Neural crest cell (in vitro differentiated cells): ENCODE measurements at regions not wholly inside any gene's neighbourhood (a gene's known extent, or its start where the extent isn't known, plus 50 kb on each side); places are given as distances from the start of the nearest gene placed in this dataset.

ENCODE experiments used
- DNase-seq: peaks from one replicate; pipeline ENCODE4 v3.0.0; 2021; ENCODE audit warnings: low read depth, mixed read lengths, low spot score
- H3K27ac Mint-ChIP-seq: one replicate; pipeline ENCODE4 v1.8.0; 2021; ENCODE audit warnings: mild to moderate bottlenecking, mixed read lengths; ENCODE audit not compliant: unreplicated experiment
- H3K27me3 Mint-ChIP-seq: 2 replicates; pipeline ENCODE4 v1.8.0; 2021; ENCODE audit warnings: low read depth, mild to moderate bottlenecking, mixed read lengths
- H3K36me3 Mint-ChIP-seq: 2 replicates; pipeline ENCODE4 v1.8.0; 2021; ENCODE audit warnings: low read depth, mild to moderate bottlenecking, mixed read lengths
- H3K4me1 Mint-ChIP-seq: 2 replicates; pipeline ENCODE4 v1.8.0; 2021; ENCODE audit warnings: mixed read lengths
- H3K4me3 Mint-ChIP-seq: one replicate; pipeline ENCODE4 v1.8.0; 2021; ENCODE audit warnings: mild to moderate bottlenecking, mixed read lengths
- H3K9me3 Mint-ChIP-seq: 2 replicates; pipeline ENCODE4 v1.8.0; 2021; ENCODE audit warnings: mixed read lengths
- TF ChIP-seq, protein P1 (sequence below): fragments of 200-600 bp; sonication (generic); conservative IDR thresholded peaks from 2 replicates; pipeline ENCODE4 v1.5.0; 2021; ENCODE audit warnings: antibody characterized with exemption, mild to moderate bottlenecking

- H3K27ac Mint-ChIP-seq: no peak overlapping the region
- H3K9me3 Mint-ChIP-seq: no peaks in the 10 kb centered on the region
- DNase-seq: no peak
- H3K36me3 Mint-ChIP-seq: no peaks in the 10 kb centered on the region
- TF ChIP-seq, protein P1, sequence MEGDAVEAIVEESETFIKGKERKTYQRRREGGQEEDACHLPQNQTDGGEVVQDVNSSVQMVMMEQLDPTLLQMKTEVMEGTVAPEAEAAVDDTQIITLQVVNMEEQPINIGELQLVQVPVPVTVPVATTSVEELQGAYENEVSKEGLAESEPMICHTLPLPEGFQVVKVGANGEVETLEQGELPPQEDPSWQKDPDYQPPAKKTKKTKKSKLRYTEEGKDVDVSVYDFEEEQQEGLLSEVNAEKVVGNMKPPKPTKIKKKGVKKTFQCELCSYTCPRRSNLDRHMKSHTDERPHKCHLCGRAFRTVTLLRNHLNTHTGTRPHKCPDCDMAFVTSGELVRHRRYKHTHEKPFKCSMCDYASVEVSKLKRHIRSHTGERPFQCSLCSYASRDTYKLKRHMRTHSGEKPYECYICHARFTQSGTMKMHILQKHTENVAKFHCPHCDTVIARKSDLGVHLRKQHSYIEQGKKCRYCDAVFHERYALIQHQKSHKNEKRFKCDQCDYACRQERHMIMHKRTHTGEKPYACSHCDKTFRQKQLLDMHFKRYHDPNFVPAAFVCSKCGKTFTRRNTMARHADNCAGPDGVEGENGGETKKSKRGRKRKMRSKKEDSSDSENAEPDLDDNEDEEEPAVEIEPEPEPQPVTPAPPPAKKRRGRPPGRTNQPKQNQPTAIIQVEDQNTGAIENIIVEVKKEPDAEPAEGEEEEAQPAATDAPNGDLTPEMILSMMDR: no peak
- H3K27me3 Mint-ChIP-seq: no peaks in the 10 kb centered on the region
- no peak overlapping the region for H3K4me3 Mint-ChIP-seq
- H3K4me1 Mint-ChIP-seq: no peaks in the 10 kb centered on the region
Observed at GRCh38 chr1:244937099-244937498, 72.8 kb upstream of the HNRNPU start.

DNA sequence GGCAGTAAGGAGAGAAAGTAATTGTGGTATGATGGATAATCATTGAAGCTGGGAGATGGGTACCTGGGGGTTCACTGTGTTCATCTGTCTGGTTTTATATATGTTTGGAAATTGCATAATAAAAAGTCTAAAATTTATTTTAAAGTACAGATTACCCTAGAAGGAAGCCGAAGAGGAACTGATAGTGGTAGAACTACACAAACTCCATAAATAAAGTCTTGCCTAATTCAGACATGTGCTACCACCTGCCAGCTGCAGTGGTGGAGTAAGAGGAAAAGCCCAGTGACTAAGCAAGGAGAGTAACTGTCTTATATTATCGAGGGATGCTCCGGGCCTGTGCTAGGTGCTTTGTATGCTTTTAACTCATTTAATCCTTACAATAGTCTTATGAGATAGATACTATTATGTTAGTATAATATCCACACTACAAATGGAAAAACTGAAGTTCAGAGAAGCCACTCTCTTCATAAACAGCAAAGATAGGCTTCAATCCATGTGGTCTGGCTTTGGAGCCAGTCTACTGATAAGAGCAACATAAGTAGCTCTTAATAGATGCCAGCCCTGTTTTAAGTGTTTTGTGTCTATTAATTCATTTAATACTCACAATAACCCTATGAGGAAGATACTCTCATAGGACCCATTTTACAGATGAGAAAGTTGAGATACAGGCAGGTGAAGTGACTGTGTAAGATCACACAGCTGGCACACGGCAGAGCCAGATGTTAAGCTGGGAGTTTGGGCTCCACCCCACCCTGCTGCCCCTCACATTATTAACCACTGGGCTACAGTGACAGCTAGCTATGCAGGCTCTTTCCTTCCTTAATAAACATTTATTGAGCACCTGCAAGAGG lies 56.8 kb upstream of the HNRNPU start:
- H3K9me3 Mint-ChIP-seq: no peaks in the 10 kb centered on the region
- peaks cover 11% of the 10 kb centered on the region for H3K4me1 Mint-ChIP-seq
- H3K27ac Mint-ChIP-seq: no peak overlapping the region
- TF ChIP-seq, protein P1: no peak
- no peak for DNase-seq
- peaks cover 19% of the 10 kb centered on the region for H3K27me3 Mint-ChIP-seq
- no peak overlapping the region for H3K4me3 Mint-ChIP-seq
- no peaks in the 10 kb centered on the region for H3K36me3 Mint-ChIP-seq

GRCh38 chr1:244919320-244920282 lies 55.3 kb upstream of the HNRNPU start:
- H3K27me3 Mint-ChIP-seq: peaks cover 19% of the 10 kb centered on the region
- H3K4me1 Mint-ChIP-seq: peaks cover 11% of the 10 kb centered on the region
- DNase-seq: no peak
- TF ChIP-seq, protein P1: no peak
- no peaks in the 10 kb centered on the region for H3K9me3 Mint-ChIP-seq
- no peak overlapping the region for H3K27ac Mint-ChIP-seq
- peak overlapping the region; percentile 85 for H3K4me3 Mint-ChIP-seq
- H3K36me3 Mint-ChIP-seq: no peaks in the 10 kb centered on the region

- H3K9me3 Mint-ChIP-seq: no peaks in the 10 kb centered on the region
- TF ChIP-seq, protein P1: no peak
- peak; percentile 9 for DNase-seq
Observed at GRCh38 chr1:244918421-244919319, 54.3 kb upstream of the HNRNPU start.

More at GRCh38 chr1:244918421-244919319, 54.3 kb upstream of the HNRNPU start:
- Mint-ChIP-seq H3K4me3 (peak overlapping the region; percentile 92), H3K4me1 (peaks cover 11% of the 10 kb centered on the region), H3K27ac (no peak overlapping the region), H3K36me3 (no peaks in the 10 kb centered on the region), H3K27me3 (peaks cover 19% of the 10 kb centered on the region)
